Left lung (tissue), 4 donors: ENCODE measurements at regions not wholly inside any gene's neighbourhood (a gene's known extent, or its start where the extent isn't known, plus 50 kb on each side); places are given as distances from the start of the nearest gene placed in this dataset.

Experiments used
- ATAC-seq: fragments of 200-7000 bp; cut with Tn5 transposase; one replicate; pipeline ENCODE4 v1.9.1; 2020; ENCODE audit warnings: moderate library complexity
- DNase-seq, 4 donors: peaks; one replicate each; pipeline ENCODE4 v3.0.0-alpha.2; 2013 to 2020
- H3K27ac ChIP-seq, 2 donors: fragments of 200-600 bp; sonication (generic) in 1 of 2; one replicate each; pipeline versions ENCODE4 v1.5.0 to v1.8.0; 2020 to 2021
- H3K27me3 ChIP-seq, 2 donors: fragments of 200-600 bp; sonication (generic) in 1 of 2; one replicate each; pipeline versions ENCODE4 v1.5.0 to v1.8.0; 2020 to 2021
- H3K36me3 ChIP-seq, 2 donors: fragments of 200-600 bp; sonication (generic) in 1 of 2; one replicate each; pipeline versions ENCODE4 v1.5.0 to v1.8.0; 2020 to 2021
- H3K4me1 ChIP-seq, 2 donors: fragments of 200-600 bp; one replicate each; pipeline ENCODE4 v1.8.0; 2021
- H3K4me3 ChIP-seq, 2 donors: fragments of 200-600 bp; sonication (generic) in 1 of 2; one replicate each; pipeline versions ENCODE4 v1.5.0 to v1.8.0; 2020 to 2021; ENCODE audit warnings: mild to moderate bottlenecking in 1 of 2
- H3K9me3 ChIP-seq, 2 donors: fragments of 200-600 bp; sonication (generic) in 1 of 2; one replicate each; pipeline versions ENCODE4 v1.5.0 to v1.8.0; 2020 to 2021
- intact Hi-C, 2 donors: fragments of 100-400 bp; cut with DNase I; formaldehyde crosslinking; loops; one replicate each; pipeline versions ENCODE4 v1.11.2 to v1.14.2; 2022
- TF ChIP-seq, protein P1 (sequence below), 2 donors: fragments of 200-600 bp; sonication (generic) in 1 of 2; IDR thresholded peaks; one replicate each; pipeline versions ENCODE4 v1.5.0 to v1.8.0; 2021; ENCODE audit warnings: antibody characterized with exemption in 2 of 2
- donor health status: DM: no; HTN: yes; CAD: no.
- donor health status: DM: no; HTN: no; CAD: no.

DNA sequence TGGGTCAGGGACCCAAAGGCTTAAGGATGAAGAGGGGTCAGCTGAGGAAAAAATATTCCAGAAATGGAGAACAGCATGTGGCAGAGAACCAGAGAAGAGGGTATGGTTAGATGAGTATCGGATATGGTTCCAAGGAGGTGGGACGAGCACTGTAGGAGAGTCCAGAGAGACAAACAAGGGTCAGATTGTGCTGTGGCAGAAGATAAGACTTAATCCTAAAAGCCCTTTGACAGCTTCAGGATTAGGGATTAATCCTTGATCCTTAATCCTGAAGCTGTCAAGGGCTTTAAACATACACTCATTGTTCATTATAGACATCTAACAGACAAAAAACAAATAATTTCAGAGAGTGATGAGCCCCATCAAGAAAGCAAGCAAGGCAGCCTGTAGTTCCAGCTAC is 124.0 kb downstream of the SPTSSA start:
- Histone ChIP-seq H3K4me1 (no peaks in the 10 kb centered on the region), H3K4me3 (no peak overlapping the region), H3K27me3 (no peaks in the 10 kb centered on the region), H3K9me3 (no peaks in the 10 kb centered on the region), H3K36me3 (no peaks in the 10 kb centered on the region), H3K27ac (no peak overlapping the region)
- no peak for ATAC-seq
- intact Hi-C loops, result no loop called here
- DNase-seq, result no peak
- TF ChIP-seq, protein P1, sequence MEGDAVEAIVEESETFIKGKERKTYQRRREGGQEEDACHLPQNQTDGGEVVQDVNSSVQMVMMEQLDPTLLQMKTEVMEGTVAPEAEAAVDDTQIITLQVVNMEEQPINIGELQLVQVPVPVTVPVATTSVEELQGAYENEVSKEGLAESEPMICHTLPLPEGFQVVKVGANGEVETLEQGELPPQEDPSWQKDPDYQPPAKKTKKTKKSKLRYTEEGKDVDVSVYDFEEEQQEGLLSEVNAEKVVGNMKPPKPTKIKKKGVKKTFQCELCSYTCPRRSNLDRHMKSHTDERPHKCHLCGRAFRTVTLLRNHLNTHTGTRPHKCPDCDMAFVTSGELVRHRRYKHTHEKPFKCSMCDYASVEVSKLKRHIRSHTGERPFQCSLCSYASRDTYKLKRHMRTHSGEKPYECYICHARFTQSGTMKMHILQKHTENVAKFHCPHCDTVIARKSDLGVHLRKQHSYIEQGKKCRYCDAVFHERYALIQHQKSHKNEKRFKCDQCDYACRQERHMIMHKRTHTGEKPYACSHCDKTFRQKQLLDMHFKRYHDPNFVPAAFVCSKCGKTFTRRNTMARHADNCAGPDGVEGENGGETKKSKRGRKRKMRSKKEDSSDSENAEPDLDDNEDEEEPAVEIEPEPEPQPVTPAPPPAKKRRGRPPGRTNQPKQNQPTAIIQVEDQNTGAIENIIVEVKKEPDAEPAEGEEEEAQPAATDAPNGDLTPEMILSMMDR (IDR thresholded peaks at IDR 0.05), result no peak

DNA sequence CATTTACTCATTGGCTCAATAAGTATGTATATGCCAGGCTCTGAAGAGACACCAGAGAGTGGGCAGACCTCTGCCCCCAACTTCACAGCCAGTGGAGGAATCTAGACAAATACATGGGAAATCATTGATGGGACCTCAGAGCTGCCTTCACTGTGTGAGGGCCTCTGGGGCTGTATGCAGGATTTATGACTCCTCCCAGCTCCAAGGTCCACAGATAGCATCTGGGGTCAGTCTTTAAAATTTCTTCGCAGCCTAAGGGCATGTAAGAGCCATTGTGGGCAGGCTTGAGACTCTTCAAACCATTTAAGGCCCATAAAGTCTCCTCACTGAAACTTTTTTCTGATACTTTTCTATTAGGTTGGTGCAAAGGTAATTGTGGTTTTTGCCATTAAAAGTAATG is 125.5 kb downstream of the SPTSSA start:
- H3K4me3 ChIP-seq, result no peak overlapping the region
- intact Hi-C loops, result no loop called here
- no peaks in the 10 kb centered on the region for H3K27me3 ChIP-seq
- no peak for DNase-seq
- H3K27ac ChIP-seq, result no peak overlapping the region
- H3K9me3 ChIP-seq, result no peaks in the 10 kb centered on the region
- H3K4me1 ChIP-seq, result peaks cover 0 to 3% of the 10 kb centered on the region in 2 donors
- ATAC-seq, result no peak
- TF ChIP-seq, protein P1 (IDR thresholded peaks at IDR 0.05), result no peak
- no peaks in the 10 kb centered on the region for H3K36me3 ChIP-seq

DNA sequence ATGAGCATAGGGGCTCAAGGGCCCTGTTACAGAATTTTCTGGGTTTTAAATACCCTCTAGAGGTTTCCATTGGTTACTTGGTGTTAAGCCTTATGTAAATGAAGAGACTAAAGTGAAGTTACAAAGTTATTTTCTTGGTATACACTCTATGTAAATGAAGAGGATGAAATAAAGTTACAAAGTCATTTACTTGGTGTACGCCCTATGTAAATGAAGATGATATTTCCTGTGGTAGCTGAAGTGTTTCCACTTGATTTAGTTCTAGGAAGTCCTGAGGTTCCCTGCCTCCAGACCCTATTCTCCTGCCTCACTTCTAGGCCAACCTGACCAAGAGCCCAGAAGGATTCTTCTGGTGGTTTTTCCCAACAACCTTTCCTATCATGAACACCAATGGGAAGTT is 126.1 kb downstream of the SPTSSA start:
- H3K36me3 ChIP-seq, result no peaks in the 10 kb centered on the region
- H3K27ac ChIP-seq, result no peak overlapping the region
- intact Hi-C loops, result no loop called here
- H3K4me1 ChIP-seq, result peaks cover 0 to 3% of the 10 kb centered on the region in 2 donors
- no peak overlapping the region for H3K4me3 ChIP-seq
- H3K27me3 ChIP-seq, result no peaks in the 10 kb centered on the region
- TF ChIP-seq, protein P1 (IDR thresholded peaks at IDR 0.05), result no peak
- ATAC-seq, result no peak
- H3K9me3 ChIP-seq, result no peaks in the 10 kb centered on the region
- DNase-seq, result no peak

DNA sequence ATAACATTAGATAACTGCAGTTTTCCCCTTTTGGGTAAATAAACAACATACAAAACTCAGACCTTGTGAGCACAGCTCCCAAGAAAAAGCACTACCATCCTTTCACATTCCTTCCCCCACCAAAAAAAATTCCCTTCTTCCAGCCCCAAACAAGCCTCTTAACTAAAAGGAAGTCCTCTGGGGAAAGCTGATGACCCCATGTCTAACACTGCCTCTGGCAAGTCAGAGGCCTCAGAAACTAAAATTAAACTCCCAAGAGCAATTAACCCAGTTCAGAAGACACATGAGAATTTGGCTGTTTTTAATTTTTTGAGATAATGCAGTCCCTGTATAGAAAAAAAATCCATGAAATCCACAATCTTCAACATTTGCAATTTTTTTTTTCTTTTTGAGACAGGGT is 127.7 kb downstream of the SPTSSA start:
- Histone ChIP-seq H3K9me3 (no peaks in the 10 kb centered on the region), H3K36me3 (no peaks in the 10 kb centered on the region), H3K4me3 (no peak overlapping the region), H3K27me3 (no peaks in the 10 kb centered on the region), H3K4me1 (peaks cover 0 to 3% of the 10 kb centered on the region in 2 donors), H3K27ac (no peak overlapping the region)
- ATAC-seq (no peak), DNase-seq (no peak)
- TF ChIP-seq, protein P1 (IDR thresholded peaks at IDR 0.05), result no peak
- intact Hi-C loops, result no loop called here

DNA sequence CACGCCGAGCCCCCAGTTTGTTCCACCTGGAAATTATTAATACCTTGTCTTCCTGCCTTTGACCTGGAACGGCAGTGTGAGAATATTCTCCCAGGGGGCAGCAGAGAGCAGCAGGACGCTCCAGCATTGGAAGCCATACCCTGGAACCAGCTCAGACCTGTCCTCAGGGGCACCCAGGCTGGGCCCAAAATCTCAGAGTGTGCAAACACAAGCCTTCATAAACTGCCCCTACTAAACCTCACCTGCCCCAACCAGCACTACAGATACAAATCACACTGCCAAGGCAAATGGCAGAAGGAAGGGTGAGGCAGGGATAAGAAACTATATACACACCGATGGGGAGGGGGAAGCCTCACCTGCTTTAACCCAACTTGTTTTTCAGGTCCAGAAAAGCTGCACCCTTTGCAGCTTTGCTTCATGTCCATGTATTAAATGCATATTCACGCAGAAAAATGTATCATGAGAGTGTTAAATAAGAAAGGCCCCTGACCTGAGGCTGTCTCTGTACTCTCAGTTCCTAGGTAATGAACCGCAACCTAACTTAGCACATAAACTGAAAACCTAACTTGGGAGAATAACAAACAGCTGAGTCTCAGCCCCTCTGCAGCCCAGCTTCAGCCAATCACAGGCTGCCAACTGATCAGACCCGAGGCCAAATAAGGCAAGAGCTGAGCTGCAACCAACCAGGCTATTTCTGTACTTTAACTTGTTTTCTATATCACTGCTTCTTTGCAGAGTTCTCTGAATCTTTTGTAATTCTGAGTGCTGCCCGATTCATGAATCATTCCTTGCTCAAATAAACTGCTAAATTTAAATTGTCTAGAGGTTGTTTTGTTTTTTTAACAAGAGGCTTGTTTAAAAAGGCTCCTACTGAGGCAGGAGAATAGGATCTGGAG is 130.1 kb downstream of the SPTSSA start:
- TF ChIP-seq, protein P1 (IDR thresholded peaks at IDR 0.05), result peak; percentile 76 to 82
- Histone ChIP-seq H3K36me3 (no peaks in the 10 kb centered on the region), H3K9me3 (no peaks in the 10 kb centered on the region), H3K4me1 (peaks cover 0 to 3% of the 10 kb centered on the region in 2 donors), H3K27me3 (no peaks in the 10 kb centered on the region), H3K27ac (no peak overlapping the region), H3K4me3 (no peak overlapping the region)
- intact Hi-C loops, result no loop called here
- ATAC-seq (peak; percentile 96), DNase-seq (peak; percentile 23 to 75 (median 59))
